ENCODE measurements at regions not wholly inside any gene's neighbourhood (a gene's known extent, or its start where the extent isn't known, plus 50 kb on each side); places are given as distances from the start of the nearest gene placed in this dataset.

GRCh38 chr16:62927122-62927521, 890.9 kb upstream of the CDH8 start:
- DNase-seq (ENCODE audit: low spot score) = no peak
- no peak for ATAC-seq (ENCODE audit: low FRiP score)
- TF ChIP-seq CTCF (IDR thresholded peaks at IDR 0.05) = no peak

- ATAC-seq (ENCODE audit: low FRiP score) (no peak), DNase-seq (ENCODE audit: low spot score) (no peak)
- TF ChIP-seq CTCF (IDR thresholded peaks at IDR 0.05) = no peak
These were observed 890.0 kb upstream of the CDH8 start for GRCh38 chr16:62926121-62926801.

- ATAC-seq (ENCODE audit: low FRiP score) (no peak), DNase-seq (ENCODE audit: low spot score) (no peak)
- TF ChIP-seq CTCF (IDR thresholded peaks at IDR 0.05) = no peak
These were observed 885.7 kb upstream of the CDH8 start for GRCh38 chr16:62921904-62922303.

- TF ChIP-seq CTCF (IDR thresholded peaks at IDR 0.05) = no peak
- ATAC-seq (ENCODE audit: low FRiP score) = no peak
- no peak for DNase-seq (ENCODE audit: low spot score)
These were observed 877.7 kb upstream of the CDH8 start for GRCh38 chr16:62913924-62914323.

- no peak for TF ChIP-seq CTCF (IDR thresholded peaks at IDR 0.05)
- ATAC-seq (ENCODE audit: low FRiP score) = no peak
These were observed 877.1 kb upstream of the CDH8 start for GRCh38 chr16:62913333-62913732.

GRCh38 chr16:62909597-62909996, 873.4 kb upstream of the CDH8 start:
- TF ChIP-seq CTCF (IDR thresholded peaks at IDR 0.05) = no peak
- ATAC-seq (ENCODE audit: low FRiP score) (no peak), DNase-seq (ENCODE audit: low spot score) (no peak)

More at GRCh38 chr16:62913333-62913732, 877.1 kb upstream of the CDH8 start:
- DNase-seq (ENCODE audit: low spot score) = no peak

GRCh38 chr16:62907562-62907961, 871.3 kb upstream of the CDH8 start:
- no peak for DNase-seq (ENCODE audit: low spot score)
- no peak for ATAC-seq (ENCODE audit: low FRiP score)
- TF ChIP-seq CTCF (IDR thresholded peaks at IDR 0.05) = no peak

All from omental fat pad (tissue), 3 donors.